A673 (cell line): ENCODE measurements at regions not wholly inside any gene's neighbourhood (a gene's known extent, or its start where the extent isn't known, plus 50 kb on each side); places are given as distances from the start of the nearest gene placed in this dataset.
"Not testable (repeated sequence)": the region's sequence is repeated elsewhere in the genome, so short reads cannot be mapped to it uniquely, and the experiment has no call there.

Source experiments
- EZH2 ChIP-seq: fragments of 200-600 bp; sonication (generic); IDR thresholded peaks from 2 replicates; pipeline ENCODE4 v1.6.1; 2017; ENCODE audit warnings: borderline replicate concordance, low read depth, mild to moderate bottlenecking, mixed read lengths, antibody characterized with exemption, low read length; ENCODE audit not compliant: poor library complexity, severe bottlenecking
- TF ChIP-seq, protein P1 (sequence below): fragments of 300-800, 200-600 bp; sonication (generic); conservative IDR thresholded peaks from 2 replicates; pipeline ENCODE4 v1.5.1; 2017; ENCODE audit warnings: low read depth, mild to moderate bottlenecking, antibody characterized with exemption, low read length, moderate library complexity, mixed read lengths

DNA sequence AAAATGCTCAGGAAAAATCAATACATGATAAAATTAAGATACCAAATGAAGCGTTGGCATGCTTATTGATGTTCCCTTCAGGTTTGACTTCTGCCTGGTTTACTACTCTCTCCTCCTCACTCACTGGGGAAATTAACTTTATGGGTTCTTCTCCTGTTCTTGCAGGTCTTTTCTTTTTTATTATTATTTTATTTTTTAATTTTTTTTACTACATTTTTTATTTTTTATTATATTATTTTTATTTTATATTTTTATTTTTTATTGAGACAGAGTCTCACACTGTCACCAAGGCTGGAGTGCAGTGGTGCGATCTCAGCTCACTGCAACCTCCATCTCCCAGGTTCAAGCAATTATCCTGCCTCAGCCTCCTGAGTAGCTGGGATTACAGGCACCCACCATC lies 350.8 kb downstream of the DHRSX start:
- TF ChIP-seq, protein P1, sequence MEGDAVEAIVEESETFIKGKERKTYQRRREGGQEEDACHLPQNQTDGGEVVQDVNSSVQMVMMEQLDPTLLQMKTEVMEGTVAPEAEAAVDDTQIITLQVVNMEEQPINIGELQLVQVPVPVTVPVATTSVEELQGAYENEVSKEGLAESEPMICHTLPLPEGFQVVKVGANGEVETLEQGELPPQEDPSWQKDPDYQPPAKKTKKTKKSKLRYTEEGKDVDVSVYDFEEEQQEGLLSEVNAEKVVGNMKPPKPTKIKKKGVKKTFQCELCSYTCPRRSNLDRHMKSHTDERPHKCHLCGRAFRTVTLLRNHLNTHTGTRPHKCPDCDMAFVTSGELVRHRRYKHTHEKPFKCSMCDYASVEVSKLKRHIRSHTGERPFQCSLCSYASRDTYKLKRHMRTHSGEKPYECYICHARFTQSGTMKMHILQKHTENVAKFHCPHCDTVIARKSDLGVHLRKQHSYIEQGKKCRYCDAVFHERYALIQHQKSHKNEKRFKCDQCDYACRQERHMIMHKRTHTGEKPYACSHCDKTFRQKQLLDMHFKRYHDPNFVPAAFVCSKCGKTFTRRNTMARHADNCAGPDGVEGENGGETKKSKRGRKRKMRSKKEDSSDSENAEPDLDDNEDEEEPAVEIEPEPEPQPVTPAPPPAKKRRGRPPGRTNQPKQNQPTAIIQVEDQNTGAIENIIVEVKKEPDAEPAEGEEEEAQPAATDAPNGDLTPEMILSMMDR, result not testable (repeated sequence)
- not testable (repeated sequence) for TF ChIP-seq EZH2
